Endothelial cell of umbilical vein (primary cell): ENCODE measurements at regions not wholly inside any gene's neighbourhood (a gene's known extent, or its start where the extent isn't known, plus 50 kb on each side); places are given as distances from the start of the nearest gene placed in this dataset.

ENCODE experiments used
- BruUV-seq: library from RNA; stranded (reverse); fragments of 400-500 nt; replicated peaks from 2 replicates; lab custom pipeline; 2021; lab: Mats Ljungman, UMichigan
- CTCF ChIA-PET: fragments of 300-600, 350-600 bp; sonication (Branson Sonifier 250); formaldehyde crosslinking; loops from one replicate; lab custom pipeline; 2021; ENCODE audit warnings: antibody characterized with exemption, inconsistent platforms; lab: Charles Lee
- POLR2A ChIA-PET: fragments of 300-600, 350-600 bp; sonication (Branson Sonifier 250); formaldehyde crosslinking; loops from one replicate; lab custom pipeline; 2021; ENCODE audit warnings: antibody characterized with exemption, inconsistent platforms; lab: Charles Lee
- DNase-seq: peaks from one replicate; pipeline ENCODE4 v3.0.0-alpha.2; 2011; ENCODE audit warnings: low read depth, low spot score
- FAIRE-seq: peaks from 2 replicates; lab custom pipeline; 2011; peaks lifted over from hg19 to GRCh38; lab: Jason Lieb, UNC
- H2AFZ ChIP-seq: 2 replicates; pipeline ENCODE4 v1.6.0; 2012; ENCODE audit warnings: low read depth, low read length, control low read depth, inconsistent platforms
- H3K27ac ChIP-seq: 2 replicates; pipeline ENCODE4 v1.5.1; 2011; ENCODE audit warnings: low read depth, mild to moderate bottlenecking, control low read depth, low read length, moderate library complexity; ENCODE audit not compliant: insufficient read depth
- H3K27me3 ChIP-seq, 2 experiments: 2 replicates each; pipeline versions ENCODE4 v1.6.0 to v1.6.1; 2011; ENCODE audit warnings: low read length in 2 of 2, mixed read lengths in 1 of 2; ENCODE audit not compliant: control insufficient read depth in 2 of 2, insufficient read depth in 2 of 2
- H3K36me3 ChIP-seq, 2 experiments: 2 replicates in 1 of 2; 3 replicates in 1 of 2; pipeline ENCODE4 v1.5.1; 2011; ENCODE audit warnings: low read length in 2 of 2, mild to moderate bottlenecking in 1 of 2, moderate library complexity in 1 of 2; ENCODE audit not compliant: control insufficient read depth in 2 of 2, insufficient read depth in 2 of 2; ENCODE audit errors: extremely low read depth in 1 of 2
- H3K4me1 ChIP-seq: 3 replicates; pipeline ENCODE4 v1.5.1; 2011; ENCODE audit warnings: mild to moderate bottlenecking, low read length; ENCODE audit not compliant: control insufficient read depth, insufficient read depth; ENCODE audit errors: extremely low read depth
- H3K4me2 ChIP-seq: 2 replicates; pipeline ENCODE4 v1.6.1; 2011; ENCODE audit warnings: low read length, control low read depth, mixed read lengths; ENCODE audit not compliant: insufficient read depth
- H3K4me3 ChIP-seq, 3 experiments: fragments of 200-600 bp in 1 of 3; sonication (generic), shearing (Covaris generic) in 1 of 3; replicated peaks in 1 of 3; 2 replicates each; pipeline ENCODE4 v1.5.1; 2011 to 2016; ENCODE audit warnings: control low read depth in 3 of 3, low read length in 3 of 3, mild to moderate bottlenecking in 2 of 3, inconsistent platforms in 1 of 3, low read depth in 1 of 3, moderate library complexity in 1 of 3; ENCODE audit not compliant: insufficient read depth in 1 of 3
- H3K79me2 ChIP-seq: 2 replicates; pipeline ENCODE4 v1.6.0; 2012; ENCODE audit warnings: low read length, inconsistent platforms; ENCODE audit not compliant: control insufficient read depth, insufficient read depth
- H3K9ac ChIP-seq: replicated peaks from 2 replicates; pipeline ENCODE3; 2011; ENCODE audit warnings: low read length, control low read depth; ENCODE audit not compliant: insufficient read depth; ENCODE audit errors: extremely low read depth
- H3K9me1 ChIP-seq: replicated peaks from 3 replicates; pipeline ENCODE4 v1.6.0; 2011; ENCODE audit warnings: mild to moderate bottlenecking, low read length; ENCODE audit not compliant: control insufficient read depth, insufficient read depth; ENCODE audit errors: extremely low read depth
- H3K9me3 ChIP-seq: replicated peaks from 2 replicates; pipeline ENCODE4 v1.5.1; 2012; ENCODE audit warnings: low read length, inconsistent platforms; ENCODE audit not compliant: control insufficient read depth, insufficient read depth
- H4K20me1 ChIP-seq: replicated peaks from 2 replicates; pipeline ENCODE3; 2011; ENCODE audit warnings: mild to moderate bottlenecking, low read length; ENCODE audit not compliant: control insufficient read depth, insufficient read depth; ENCODE audit errors: extremely low read depth
- EZH2 ChIP-seq: IDR thresholded peaks from 2 replicates; pipeline ENCODE4 v1.6.1; 2012; ENCODE audit warnings: borderline replicate concordance, low read depth, mild to moderate bottlenecking, moderate library complexity, low read length, inconsistent platforms; ENCODE audit not compliant: severe bottlenecking
- FOS ChIP-seq: IDR thresholded peaks from 2 replicates; pipeline ENCODE4 v1.6.1; 2011; ENCODE audit warnings: mild to moderate bottlenecking, low read length, moderate library complexity, borderline replicate concordance; ENCODE audit not compliant: insufficient read depth
- GATA2 ChIP-seq: IDR thresholded peaks from 2 replicates; pipeline ENCODE4 v1.7.0; 2011; ENCODE audit warnings: low read depth, mild to moderate bottlenecking, moderate library complexity, mixed read lengths, low read length; ENCODE audit not compliant: insufficient read length, insufficient read depth
- JUN ChIP-seq: IDR thresholded peaks from 2 replicates; pipeline ENCODE4 v1.6.1; 2011; ENCODE audit warnings: borderline replicate concordance, low read depth; ENCODE audit not compliant: insufficient read length, insufficient read depth
- MYC ChIP-seq: IDR thresholded peaks from one replicate; pipeline ENCODE4 v1.6.1; 2011; ENCODE audit warnings: mild to moderate bottlenecking, low read depth, low read length
- POLR2A ChIP-seq: IDR thresholded peaks from 2 replicates; pipeline ENCODE4 v1.6.1; 2012; ENCODE audit warnings: low read depth, mild to moderate bottlenecking, control low read depth, low read length
- POLR2AphosphoS5 ChIP-seq: IDR thresholded peaks from 2 replicates; pipeline ENCODE4 v1.6.1; 2012; ENCODE audit warnings: low read depth, mild to moderate bottlenecking, control low read depth, low read length, moderate library complexity; ENCODE audit not compliant: insufficient read depth
- dilution Hi-C: fragments of 300-500 bp; cut with MboI; formaldehyde crosslinking; loops from one replicate; pipeline ENCODE4 v1.15.0; 2019; ENCODE audit warnings: low sequenced_read_pairs; ENCODE audit not compliant: extremely low pct_ligation_motif_present
- intact Hi-C: fragments of 100-400 bp; cut with micrococcal nuclease; formaldehyde crosslinking; loops from one replicate; pipeline ENCODE4 v1.10.0; 2022
- TF ChIP-seq, protein P1 (sequence below), 2 donors: IDR thresholded peaks; 1 replicate in 1 of 2; 2 replicates in 1 of 2; pipeline ENCODE4 v1.5.1; 2011; ENCODE audit warnings: low read length in 2 of 2, mild to moderate bottlenecking in 2 of 2, moderate library complexity in 2 of 2, control low read depth in 1 of 2, inconsistent platforms in 1 of 2, low read depth in 1 of 2; ENCODE audit not compliant: insufficient read depth in 1 of 2; ENCODE audit errors: extremely low read depth in 1 of 2
- TF ChIP-seq, protein P2 (sequence below): IDR thresholded peaks from 2 replicates; pipeline ENCODE4 v1.6.1; 2011; ENCODE audit not compliant: insufficient read depth, insufficient read length

DNA sequence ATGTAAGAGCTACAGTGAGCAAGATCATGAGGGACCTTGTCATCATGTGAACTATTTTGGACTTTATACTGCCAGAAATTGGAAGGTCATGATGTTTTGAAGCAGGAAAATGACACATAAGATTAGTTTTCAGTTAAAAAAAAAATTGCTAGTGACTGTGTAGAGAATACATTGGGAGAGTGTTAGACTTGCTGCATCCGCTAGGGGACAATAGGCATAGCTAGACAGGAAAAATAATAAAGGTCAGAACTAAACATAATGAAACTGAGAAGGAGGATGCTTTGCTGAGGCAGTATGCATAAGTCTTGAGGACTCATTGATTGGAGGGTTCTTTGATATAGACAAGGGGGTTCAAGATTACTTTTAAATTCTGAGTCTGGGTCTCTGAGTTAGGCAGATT lies 275.8 kb upstream of the KCNH8 start:
- Histone ChIP-seq H3K4me2 (no peak overlapping the region), H3K36me3 (no peaks in the 10 kb centered on the region), H3K9me1 (no peaks in the 10 kb centered on the region), H4K20me1 (no peaks in the 10 kb centered on the region), H3K27ac (no peak overlapping the region), H3K79me2 (no peaks in the 10 kb centered on the region), H2AFZ (no peak overlapping the region), H3K9me3 (peaks cover 4% of the 10 kb centered on the region), H3K9ac (no peak overlapping the region), H3K4me1 (no peaks in the 10 kb centered on the region), H3K27me3 (no peaks in the 10 kb centered on the region), H3K4me3 (no peak overlapping the region)
- TF ChIP-seq MYC (no peak), POLR2AphosphoS5 (no peak)
- CTCF ChIA-PET: no interaction called here
- FAIRE-seq (no peak), DNase-seq (no peak)
- intact Hi-C loops (no loop called here), dilution Hi-C loops (no loop called here)
- BruUV-seq: no TSS peak
- POLR2A ChIA-PET: no interaction called here

DNA sequence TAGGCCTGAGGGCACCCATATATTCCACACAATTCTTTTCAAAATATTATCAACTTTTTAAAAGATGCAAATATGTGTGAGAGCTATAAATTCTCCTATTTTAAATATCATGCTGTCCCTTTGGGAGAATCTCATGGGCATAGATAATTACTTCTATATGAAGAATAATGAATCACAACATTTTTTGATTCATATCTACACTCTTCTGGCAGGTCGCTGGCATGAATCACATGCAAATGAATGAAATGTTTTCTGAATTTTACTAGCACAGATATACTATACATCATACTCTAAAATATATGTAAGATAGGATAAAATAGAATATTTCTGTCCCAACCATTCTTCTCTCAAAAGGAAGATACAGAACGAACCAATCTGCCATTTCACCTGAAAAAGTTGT lies 277.7 kb upstream of the KCNH8 start:
- ChIA-PET POLR2A (no interaction called here), CTCF (interaction anchor here (0.7 kb wide), 1 partner anchor 1943 kb away, joined by 3 read pairs; no protein-coding TSS in a partner anchor)
- FAIRE-seq (no peak), DNase-seq (no peak)
- H3K27ac ChIP-seq: no peak overlapping the region
- no peak overlapping the region for H3K4me2 ChIP-seq
- H3K36me3 ChIP-seq: no peaks in the 10 kb centered on the region
- no peaks in the 10 kb centered on the region for H4K20me1 ChIP-seq
- H3K4me1 ChIP-seq: no peaks in the 10 kb centered on the region
- H3K9ac ChIP-seq: no peak overlapping the region
- H3K9me3 ChIP-seq: peaks cover 2% of the 10 kb centered on the region
- H3K4me3 ChIP-seq: no peak overlapping the region
- intact Hi-C loops (no loop called here), dilution Hi-C loops (no loop called here)
- BruUV-seq: no TSS peak
- H2AFZ ChIP-seq: no peak overlapping the region
- no peaks in the 10 kb centered on the region for H3K27me3 ChIP-seq
- no peaks in the 10 kb centered on the region for H3K9me1 ChIP-seq
- no peak for TF ChIP-seq MYC
- no peak for TF ChIP-seq POLR2AphosphoS5
- TF ChIP-seq, protein P1, sequence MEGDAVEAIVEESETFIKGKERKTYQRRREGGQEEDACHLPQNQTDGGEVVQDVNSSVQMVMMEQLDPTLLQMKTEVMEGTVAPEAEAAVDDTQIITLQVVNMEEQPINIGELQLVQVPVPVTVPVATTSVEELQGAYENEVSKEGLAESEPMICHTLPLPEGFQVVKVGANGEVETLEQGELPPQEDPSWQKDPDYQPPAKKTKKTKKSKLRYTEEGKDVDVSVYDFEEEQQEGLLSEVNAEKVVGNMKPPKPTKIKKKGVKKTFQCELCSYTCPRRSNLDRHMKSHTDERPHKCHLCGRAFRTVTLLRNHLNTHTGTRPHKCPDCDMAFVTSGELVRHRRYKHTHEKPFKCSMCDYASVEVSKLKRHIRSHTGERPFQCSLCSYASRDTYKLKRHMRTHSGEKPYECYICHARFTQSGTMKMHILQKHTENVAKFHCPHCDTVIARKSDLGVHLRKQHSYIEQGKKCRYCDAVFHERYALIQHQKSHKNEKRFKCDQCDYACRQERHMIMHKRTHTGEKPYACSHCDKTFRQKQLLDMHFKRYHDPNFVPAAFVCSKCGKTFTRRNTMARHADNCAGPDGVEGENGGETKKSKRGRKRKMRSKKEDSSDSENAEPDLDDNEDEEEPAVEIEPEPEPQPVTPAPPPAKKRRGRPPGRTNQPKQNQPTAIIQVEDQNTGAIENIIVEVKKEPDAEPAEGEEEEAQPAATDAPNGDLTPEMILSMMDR (IDR thresholded peaks at IDR 0.05; ENCODE audit: extremely low read depth in 1 of 2, insufficient read depth in 1 of 2, low read depth in 1 of 2, low read length in 2 of 2): no peak
- no peak for TF ChIP-seq POLR2A
- TF ChIP-seq GATA2: no peak
- TF ChIP-seq, protein P2, sequence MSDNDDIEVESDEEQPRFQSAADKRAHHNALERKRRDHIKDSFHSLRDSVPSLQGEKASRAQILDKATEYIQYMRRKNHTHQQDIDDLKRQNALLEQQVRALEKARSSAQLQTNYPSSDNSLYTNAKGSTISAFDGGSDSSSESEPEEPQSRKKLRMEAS: no peak
- TF ChIP-seq FOS: no peak
- no peak for TF ChIP-seq JUN
- no peak for TF ChIP-seq EZH2
- H3K79me2 ChIP-seq: no peaks in the 10 kb centered on the region
